Peyer's patch (tissue), 4 donors: ENCODE measurements at regions not wholly inside any gene's neighbourhood (a gene's known extent, or its start where the extent isn't known, plus 50 kb on each side); places are given as distances from the start of the nearest gene placed in this dataset.

Experiments used
- POLR2A ChIP-seq, 2 donors: fragments of 450-650 bp; IDR thresholded peaks; one replicate each; pipeline ENCODE4 v1.5.1; 2017; ENCODE audit warnings: antibody characterized with exemption in 2 of 2, mild to moderate bottlenecking in 2 of 2, moderate library complexity in 2 of 2
- TF ChIP-seq, protein P1 (sequence below), 6 experiments: fragments of 450-650 bp in 4 of 6; fragments of 200-600 bp in 2 of 6; sonication (generic) in 1 of 6; IDR thresholded peaks; one replicate each; pipeline ENCODE4 v1.5.1; 2017 to 2019; ENCODE audit warnings: antibody characterized with exemption in 6 of 6, mild to moderate bottlenecking in 3 of 6, moderate library complexity in 1 of 6

- TF ChIP-seq, protein P1, sequence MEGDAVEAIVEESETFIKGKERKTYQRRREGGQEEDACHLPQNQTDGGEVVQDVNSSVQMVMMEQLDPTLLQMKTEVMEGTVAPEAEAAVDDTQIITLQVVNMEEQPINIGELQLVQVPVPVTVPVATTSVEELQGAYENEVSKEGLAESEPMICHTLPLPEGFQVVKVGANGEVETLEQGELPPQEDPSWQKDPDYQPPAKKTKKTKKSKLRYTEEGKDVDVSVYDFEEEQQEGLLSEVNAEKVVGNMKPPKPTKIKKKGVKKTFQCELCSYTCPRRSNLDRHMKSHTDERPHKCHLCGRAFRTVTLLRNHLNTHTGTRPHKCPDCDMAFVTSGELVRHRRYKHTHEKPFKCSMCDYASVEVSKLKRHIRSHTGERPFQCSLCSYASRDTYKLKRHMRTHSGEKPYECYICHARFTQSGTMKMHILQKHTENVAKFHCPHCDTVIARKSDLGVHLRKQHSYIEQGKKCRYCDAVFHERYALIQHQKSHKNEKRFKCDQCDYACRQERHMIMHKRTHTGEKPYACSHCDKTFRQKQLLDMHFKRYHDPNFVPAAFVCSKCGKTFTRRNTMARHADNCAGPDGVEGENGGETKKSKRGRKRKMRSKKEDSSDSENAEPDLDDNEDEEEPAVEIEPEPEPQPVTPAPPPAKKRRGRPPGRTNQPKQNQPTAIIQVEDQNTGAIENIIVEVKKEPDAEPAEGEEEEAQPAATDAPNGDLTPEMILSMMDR (IDR thresholded peaks at IDR 0.05): no peak
- TF ChIP-seq POLR2A (IDR thresholded peaks at IDR 0.05): no peak
Observed at GRCh38 chr4:173697840-173698239, 167.8 kb upstream of the HAND2 start.
